PC-3 (cell line): ENCODE measurements at regions not wholly inside any gene's neighbourhood (a gene's known extent, or its start where the extent isn't known, plus 50 kb on each side); places are given as distances from the start of the nearest gene placed in this dataset.

Source experiments
- ATAC-seq: fragments of 200-7000 bp; cut with Tn5 transposase; 2 replicates; pipeline ENCODE4 v1.9.1; 2020; ENCODE audit warnings: mild to moderate bottlenecking, moderate library complexity
- BruUV-seq: library from RNA; stranded (reverse); fragments of 400-500 nt; replicated peaks from 2 replicates; lab custom pipeline; 2021; lab: Mats Ljungman, UMichigan
- CTCF ChIA-PET: fragments of 300-600 bp; sonication (Branson Sonifier 250); formaldehyde crosslinking; loops from one replicate; lab custom pipeline; 2022; ENCODE audit warnings: antibody characterized with exemption; lab: Charles Lee
- POLR2A ChIA-PET: fragments of 300-600 bp; sonication (Branson Sonifier 250); formaldehyde crosslinking; loops from one replicate; lab custom pipeline; 2022; ENCODE audit warnings: antibody characterized with exemption; ENCODE audit not compliant: unreplicated experiment; lab: Charles Lee
- DNase-seq: peaks from one replicate; pipeline ENCODE4 v3.0.0-alpha.2; 2015
- H2AFZ ChIP-seq: fragments of 300-600 bp; sonication (generic); 2 replicates; pipeline ENCODE4 v1.6.0; 2016; ENCODE audit warnings: antibody characterized with exemption, low read length
- H3F3A ChIP-seq: fragments of 300-600 bp; sonication (generic); one replicate; pipeline ENCODE4 v1.6.0; 2017; ENCODE audit warnings: antibody characterized with exemption, low read length, control low read depth, mild to moderate bottlenecking; ENCODE audit not compliant: unreplicated experiment
- H3K27ac ChIP-seq: fragments of 300-600 bp; sonication (generic); 2 replicates; pipeline ENCODE4 v1.5.1; 2016; ENCODE audit warnings: mild to moderate bottlenecking, low read length
- H3K27me3 ChIP-seq: fragments of 300-600 bp; sonication (generic); 2 replicates; pipeline ENCODE4 v1.6.1; 2016; ENCODE audit warnings: low read length, mixed read lengths
- H3K36me3 ChIP-seq: fragments of 300-600 bp; sonication (generic); 2 replicates; pipeline ENCODE4 v1.6.1; 2016; ENCODE audit warnings: low read depth, mixed run types, low read length, mixed read lengths
- H3K4me1 ChIP-seq: fragments of 300-600 bp; sonication (generic); 2 replicates; pipeline ENCODE4 v1.5.1; 2016; ENCODE audit warnings: low read length; ENCODE audit not compliant: insufficient read depth
- H3K4me2 ChIP-seq: fragments of 300-600 bp; sonication (generic); 2 replicates; pipeline ENCODE4 v1.6.0; 2016; ENCODE audit warnings: low read length
- H3K4me3 ChIP-seq: fragments of 300-600 bp; sonication (generic); 2 replicates; pipeline ENCODE4 v1.5.1; 2016; ENCODE audit warnings: mild to moderate bottlenecking, low read length, mixed read lengths
- H3K79me2 ChIP-seq: fragments of 300-600 bp; sonication (generic); 2 replicates; pipeline ENCODE4 v1.6.1; 2017; ENCODE audit warnings: low read length, mixed read lengths
- H3K9ac ChIP-seq: fragments of 300-600 bp; sonication (generic); 2 replicates; pipeline ENCODE4 v1.6.0; 2016; ENCODE audit warnings: mild to moderate bottlenecking, low read length
- H3K9me2 ChIP-seq: fragments of 300-600 bp; sonication (generic); replicated peaks from 2 replicates; pipeline ENCODE4 v1.6.1; 2016; ENCODE audit warnings: mixed run types, low read length, mixed read lengths
- H3K9me3 ChIP-seq: fragments of 300-600 bp; sonication (generic); 2 replicates; pipeline ENCODE4 v1.6.1; 2016; ENCODE audit warnings: low read length, mixed read lengths
- H4K20me1 ChIP-seq: fragments of 300-600 bp; sonication (generic); 2 replicates; pipeline ENCODE4 v1.6.1; 2016; ENCODE audit warnings: low read length, mixed read lengths
- CTCF ChIP-seq: fragments of 300-600 bp; sonication (generic); conservative IDR thresholded peaks from 2 replicates; pipeline ENCODE4 v1.5.1; 2017; ENCODE audit warnings: antibody characterized with exemption, low read depth, mild to moderate bottlenecking, low read length
- EZH2 ChIP-seq: fragments of 300-600 bp; sonication (generic); IDR thresholded peaks from one replicate; pipeline ENCODE4 v1.6.1; 2017; ENCODE audit warnings: antibody characterized with exemption, mild to moderate bottlenecking, low read length; ENCODE audit not compliant: unreplicated experiment
- EZH2phosphoT487 ChIP-seq: fragments of 300-600 bp; sonication (generic); IDR thresholded peaks from 2 replicates; pipeline ENCODE4 v1.6.1; 2018; ENCODE audit warnings: mild to moderate bottlenecking, antibody characterized with exemption, low read length, borderline replicate concordance
- intact Hi-C: fragments of 100-400 bp; cut with micrococcal nuclease; formaldehyde crosslinking; loops from 2 replicates; pipeline ENCODE4 v1.9.0; 2023

DNA sequence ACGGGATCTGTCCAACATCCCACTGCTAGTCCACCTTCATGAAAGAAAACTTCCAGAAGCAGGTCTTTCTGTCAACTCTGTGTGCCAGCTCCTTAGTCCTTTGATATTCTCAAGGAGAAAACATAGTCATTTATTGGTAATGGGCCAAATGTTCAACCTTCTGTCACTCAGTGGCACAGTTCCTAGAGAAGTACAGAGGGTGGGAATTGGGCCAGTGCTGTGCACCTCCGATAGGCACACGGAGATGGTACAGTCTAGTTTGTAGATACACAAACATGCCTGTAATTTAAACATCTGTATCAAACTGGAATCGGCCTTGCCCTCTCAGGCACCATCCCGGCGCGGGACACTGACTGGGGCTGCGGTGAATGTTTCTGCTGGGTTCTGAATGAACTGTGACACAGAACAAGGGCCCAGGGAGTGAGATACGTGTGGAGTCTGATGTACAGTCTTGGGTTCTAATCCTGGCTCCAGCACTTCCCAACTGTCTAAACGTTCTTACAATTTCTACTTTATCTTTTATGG, 213.9 kb upstream of the SHH start:
- TF ChIP-seq EZH2phosphoT487 (no peak), EZH2 (no peak), CTCF (no peak)

GRCh38 chr7:156025675-156026074, 213.4 kb upstream of the SHH start:
- no peaks in the 10 kb centered on the region for H3K79me2 ChIP-seq
- CTCF ChIA-PET = no interaction called here
- intact Hi-C loops = no loop called here

More for the DNA sequence above, 213.9 kb upstream of the SHH start:
- CTCF ChIA-PET = no interaction called here
- no peaks in the 10 kb centered on the region for H3K79me2 ChIP-seq
- H3K4me1 ChIP-seq = no peaks in the 10 kb centered on the region
- BruUV-seq = no TSS peak
- ATAC-seq (no peak), DNase-seq (no peak)
- no peaks in the 10 kb centered on the region for H3K9me2 ChIP-seq
- no peaks in the 10 kb centered on the region for H3K36me3 ChIP-seq
- H3K27ac ChIP-seq = no peak overlapping the region
- no peak overlapping the region for H3K4me3 ChIP-seq
- POLR2A ChIA-PET = no interaction called here
- no peak overlapping the region for H3K4me2 ChIP-seq
- no peaks in the 10 kb centered on the region for H3K27me3 ChIP-seq
- intact Hi-C loops = no loop called here
- no peaks in the 10 kb centered on the region for H4K20me1 ChIP-seq
- no peak overlapping the region for H2AFZ ChIP-seq
- no peaks in the 10 kb centered on the region for H3K9me3 ChIP-seq
- no peaks in the 10 kb centered on the region for H3F3A ChIP-seq
- H3K9ac ChIP-seq = no peak overlapping the region

More at GRCh38 chr7:156025675-156026074, 213.4 kb upstream of the SHH start:
- no peak for TF ChIP-seq EZH2phosphoT487
- TF ChIP-seq CTCF = no peak
- no peak for TF ChIP-seq EZH2
- H4K20me1 ChIP-seq = no peaks in the 10 kb centered on the region
- no peaks in the 10 kb centered on the region for H3K9me2 ChIP-seq
- no peaks in the 10 kb centered on the region for H3K9me3 ChIP-seq
- H3K4me2 ChIP-seq = no peak overlapping the region
- no peak overlapping the region for H3K9ac ChIP-seq
- no peak overlapping the region for H2AFZ ChIP-seq
- DNase-seq (no peak), ATAC-seq (no peak)
- no peaks in the 10 kb centered on the region for H3K27me3 ChIP-seq
- no peaks in the 10 kb centered on the region for H3K4me1 ChIP-seq
- no peaks in the 10 kb centered on the region for H3F3A ChIP-seq
- BruUV-seq = no TSS peak
- H3K4me3 ChIP-seq = no peak overlapping the region
- POLR2A ChIA-PET = no interaction called here
- no peak overlapping the region for H3K27ac ChIP-seq
- no peaks in the 10 kb centered on the region for H3K36me3 ChIP-seq
